ENCODE measurements at regions not wholly inside any gene's neighbourhood (a gene's known extent, or its start where the extent isn't known, plus 50 kb on each side); places are given as distances from the start of the nearest gene placed in this dataset.

GRCh38 chr1:67626090-67626860 is 58.7 kb upstream of the GADD45A start:
- TF ChIP-seq POLR2A (IDR thresholded peaks at IDR 0.05) (no peak), CTCF (IDR thresholded peaks at IDR 0.05) (no peak)
